ENCODE measurements at regions not wholly inside any gene's neighbourhood (a gene's known extent, or its start where the extent isn't known, plus 50 kb on each side); places are given as distances from the start of the nearest gene placed in this dataset.

- Histone ChIP-seq H3K4me3 (ENCODE audit: insufficient read depth, low read depth, low read length) (no peak overlapping the region), H3K4ac (ENCODE audit: low read depth, low read length) (no peak overlapping the region; the same call in 1 of the 2 replicates), H3K36me3 (ENCODE audit: control insufficient read depth, insufficient read depth, low read length) (no peaks in the 10 kb centered on the region), H2BK20ac (ENCODE audit: low read depth, low read length) (peak overlapping the region; percentile 53), H3K9ac (ENCODE audit: low read depth, low read length) (no peak overlapping the region), H2BK120ac (ENCODE audit: low read depth, low read length) (peak overlapping the region; percentile 76), H2BK5ac (ENCODE audit: low read depth, low read length, poor library complexity, severe bottlenecking) (no peak overlapping the region), H4K5ac (ENCODE audit: low read depth, low read length) (no peak overlapping the region; the same call in 1 of the 2 replicates), H3K4me1 (ENCODE audit: control insufficient read depth, insufficient read depth, low read length) (peaks cover 7% of the 10 kb centered on the region), H4K20me1 (ENCODE audit: insufficient read depth, low read length) (no peaks in the 10 kb centered on the region), H3K9me3 (ENCODE audit: control insufficient read depth, insufficient read depth, low read length) (no peaks in the 10 kb centered on the region), H4K91ac (ENCODE audit: insufficient read depth, low read depth, low read length) (0 out of 2 replicates have a peak overlapping the region, but pooled peaks have one; percentile 7), H4K8ac (ENCODE audit: low read depth in 2 of 2, low read length in 2 of 2) (peak overlapping the region in 1 of 2 experiments; percentile 48; a peak in 1 of 4 replicates), H3K23ac (ENCODE audit: low read depth, low read length) (no peak overlapping the region), H3K9me1 (ENCODE audit: insufficient read depth, low read length) (no peaks in the 10 kb centered on the region; the same call in 1 of the 2 replicates), H2AK5ac (ENCODE audit: low read depth, low read length) (0 out of 2 replicates have a peak overlapping the region, but pooled peaks have one; percentile 3), H2AFZ (replicated peaks; ENCODE audit: low read length, poor library complexity) (no peak overlapping the region), H3K27me3 (ENCODE audit: control insufficient read depth, insufficient read depth, low read length) (peaks cover under 1% of the 10 kb centered on the region; the same call in 1 of the 2 replicates), H3K56ac (ENCODE audit: extremely low read depth, insufficient read depth, low read length) (no peak overlapping the region), H3K79me1 (ENCODE audit: low read depth in 1 of 2, low read length in 2 of 2) (no peaks in the 10 kb centered on the region), H3K4me2 (ENCODE audit: low read depth, low read length) (no peak overlapping the region), H3K18ac (ENCODE audit: low read depth, low read length) (peak overlapping the region; percentile 9; the same call in 1 of the 2 replicates), H3K14ac (replicated peaks; ENCODE audit: low read depth, low read length) (peak overlapping the region; percentile 26; the same call in 1 of the 2 replicates), H2AK9ac (replicated peaks; ENCODE audit: low read depth, low read length, poor library complexity) (no peak overlapping the region), H2BK15ac (ENCODE audit: low read depth, low read length) (no peak overlapping the region), H3K27ac (ENCODE audit: insufficient read depth, low read length) (no peak overlapping the region)
- no CpG with 5 or more reads among the region's 10 CpGs for whole genome bisulfite sequencing, 2 experiments (ENCODE audit: extremely low coverage in 2 of 2, insufficient read length in 1 of 2)
- in situ Hi-C loops (cut with MboI; ENCODE audit: low sequenced_read_pairs), result no loop called here
- BruUV-seq (replicated peaks), result no TSS peak
- dilution Hi-C loops (cut with HindIII; ENCODE audit: low sequenced_read_pairs, unreplicated experiment), result no loop called here
- DNase-seq, result no peak
- TF ChIP-seq RCOR1 (IDR thresholded peaks at IDR 0.05; ENCODE audit: insufficient replicate concordance, low read length) (no peak), RAD21 (IDR thresholded peaks at IDR 0.05; ENCODE audit: low read length) (no peak), BHLHE40 (IDR thresholded peaks at IDR 0.05; ENCODE audit: low read depth, low read length) (no peak), ELK1 (IDR thresholded peaks at IDR 0.05; ENCODE audit: borderline replicate concordance, low read depth, low read length) (no peak), FOS (IDR thresholded peaks at IDR 0.05; ENCODE audit: low read depth, low read length) (no peak), CEBPB (IDR thresholded peaks at IDR 0.05; ENCODE audit: low read depth, low read length) (no peak), MXI1 (IDR thresholded peaks at IDR 0.05; ENCODE audit: borderline replicate concordance, low read depth, low read length) (no peak), CHD1 (IDR thresholded peaks at IDR 0.05; ENCODE audit: low read depth, low read length) (no peak), MAFK (IDR thresholded peaks at IDR 0.05; ENCODE audit: low read depth, low read length) (no peak), MAZ (IDR thresholded peaks at IDR 0.05; ENCODE audit: borderline replicate concordance, low read depth, low read length) (no peak), RFX5 (IDR thresholded peaks at IDR 0.05; ENCODE audit: low read depth, low read length) (no peak), NFE2L2 (IDR thresholded peaks at IDR 0.05; ENCODE audit: low read depth, low read length) (no peak), USF2 (IDR thresholded peaks at IDR 0.05; ENCODE audit: low read depth, low read length) (no peak), POLR2A (IDR thresholded peaks at IDR 0.05; ENCODE audit: low read depth, low read length) (no peak), SMC3 (IDR thresholded peaks at IDR 0.05; ENCODE audit: low read depth, low read length) (no peak)
- ChIA-PET POLR2A (ENCODE audit: unreplicated experiment) (no interaction called here), CTCF (interaction anchor here (1.2 kb wide), 1 partner anchor 58 kb away, joined by 3 read pairs; no protein-coding TSS in a partner anchor)
- intact Hi-C loops (cut with micrococcal nuclease), result no loop called here
- no peak for ATAC-seq (ENCODE audit: low read depth)
Observed at GRCh38 chr10:132481690-132482089, 55.9 kb upstream of the INPP5A start.
